ENCODE measurements at regions not wholly inside any gene's neighbourhood (a gene's known extent, or its start where the extent isn't known, plus 50 kb on each side); places are given as distances from the start of the nearest gene placed in this dataset.
"Not testable (repeated sequence)": the region's sequence is repeated elsewhere in the genome, so short reads cannot be mapped to it uniquely, and the experiment has no call there.

DNA sequence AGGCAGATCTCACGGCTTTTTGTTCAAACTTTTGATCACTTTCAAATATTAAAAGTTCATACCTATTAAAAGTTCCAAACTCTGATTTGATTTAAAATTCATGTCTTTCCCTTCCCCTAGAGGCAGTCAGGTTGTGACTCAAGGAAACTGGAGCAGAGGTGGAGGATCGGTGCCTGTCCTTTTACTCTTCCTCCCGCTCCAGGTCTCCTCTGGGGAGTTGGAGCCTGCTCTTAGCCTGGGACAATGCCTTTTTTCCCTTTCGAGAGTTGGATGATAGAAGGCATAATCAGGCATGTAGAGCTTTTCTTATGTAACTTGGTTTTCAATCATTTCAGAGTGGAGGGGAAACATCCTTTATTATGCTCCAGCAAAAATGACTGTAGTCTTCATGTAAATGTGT is 1706.1 kb upstream of the CELF4 start:
- H3K4me1 ChIP-seq: no peaks in the 10 kb centered on the region; the same call in 1 of the 2 replicates
- no peaks in the 10 kb centered on the region for H3K9me3 ChIP-seq
- H3K4me3 ChIP-seq: no peak overlapping the region
- in situ Hi-C loops (cut with MboI; ENCODE audit: low sequenced_read_pairs): no loop called here
- no peaks in the 10 kb centered on the region for H3K27me3 ChIP-seq (ENCODE audit: low read depth)
- H3K36me3 ChIP-seq (replicated peaks): no peaks in the 10 kb centered on the region
- peak; percentile 11 to 14 for DNase-seq (ENCODE audit: low spot score in 2 of 2)

DNA sequence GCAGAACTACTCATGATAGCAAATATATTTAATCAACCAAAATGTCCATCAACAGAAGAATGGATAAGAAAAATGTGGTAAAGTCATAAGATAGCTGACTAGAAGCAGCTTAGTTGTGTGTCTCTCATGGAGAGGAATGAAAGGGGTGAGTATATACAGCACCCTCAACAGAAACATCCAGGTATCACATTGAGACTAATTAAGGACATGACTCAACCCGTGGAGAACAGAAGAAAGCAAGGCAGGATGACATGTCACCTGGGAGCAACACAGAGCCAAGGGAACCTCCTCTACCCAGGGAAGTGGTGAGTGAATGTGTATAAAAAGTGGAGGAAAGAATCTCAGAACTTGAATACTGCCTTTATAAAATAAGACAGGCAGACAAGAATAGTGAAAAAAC is 1695.0 kb upstream of the CELF4 start:
- Histone ChIP-seq H3K4me3 (no peak overlapping the region), H3K4me1 (peaks cover 3% of the 10 kb centered on the region; the same call in 1 of the 2 replicates), H3K36me3 (replicated peaks) (no peaks in the 10 kb centered on the region), H3K9me3 (no peaks in the 10 kb centered on the region), H3K27me3 (ENCODE audit: low read depth) (no peaks in the 10 kb centered on the region)
- DNase-seq (ENCODE audit: low spot score in 2 of 2): no peak
- in situ Hi-C loops (cut with MboI; ENCODE audit: low sequenced_read_pairs): no loop called here

DNA sequence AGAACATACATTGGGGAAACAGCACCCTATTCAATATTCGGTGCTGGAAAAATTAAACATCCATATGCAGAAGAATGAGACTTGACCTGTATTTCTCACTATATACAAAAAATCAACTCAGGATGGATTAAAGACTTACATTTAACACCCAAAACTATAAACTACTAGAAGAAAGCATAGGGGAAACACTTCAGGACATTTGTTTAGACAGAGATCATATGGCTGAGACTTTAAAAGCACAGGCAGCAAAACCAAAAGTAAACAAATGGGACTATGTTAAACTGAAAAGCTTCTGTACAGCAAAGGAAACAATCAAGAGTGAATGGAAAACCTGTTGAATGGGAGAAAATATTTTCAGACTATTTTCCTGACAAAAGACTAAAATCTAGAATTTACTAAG is 1694.1 kb upstream of the CELF4 start:
- H3K27me3 ChIP-seq (ENCODE audit: low read depth): no peaks in the 10 kb centered on the region
- H3K9me3 ChIP-seq: no peaks in the 10 kb centered on the region
- in situ Hi-C loops (cut with MboI; ENCODE audit: low sequenced_read_pairs): no loop called here
- no peaks in the 10 kb centered on the region for H3K36me3 ChIP-seq (replicated peaks)
- no peak for DNase-seq (ENCODE audit: low spot score in 2 of 2)
- H3K4me1 ChIP-seq: peaks cover 3% of the 10 kb centered on the region; the same call in 1 of the 2 replicates
- no peak overlapping the region for H3K4me3 ChIP-seq

DNA sequence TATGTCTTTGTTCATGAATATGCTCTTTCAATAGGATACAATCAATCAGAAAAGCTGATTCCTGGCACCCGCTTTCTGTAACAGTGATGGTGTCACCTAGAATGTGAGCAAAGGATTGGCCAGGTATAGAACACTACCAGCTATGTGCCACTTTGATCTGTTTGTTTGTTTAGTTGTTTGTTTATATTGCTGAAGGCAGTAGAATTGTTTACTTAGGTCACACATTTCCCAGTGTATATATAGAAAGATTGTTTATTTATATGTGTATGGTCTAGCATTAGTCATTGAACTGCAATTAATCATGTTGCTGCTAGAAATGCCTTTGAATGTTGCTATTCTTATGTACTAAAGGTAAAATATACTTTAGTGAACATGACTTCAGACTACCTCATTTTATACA is 1678.6 kb upstream of the CELF4 start:
- Histone ChIP-seq H3K27me3 (ENCODE audit: low read depth) (no peaks in the 10 kb centered on the region), H3K4me3 (no peak overlapping the region), H3K9me3 (no peaks in the 10 kb centered on the region), H3K36me3 (replicated peaks) (no peaks in the 10 kb centered on the region), H3K4me1 (peaks cover 8% of the 10 kb centered on the region)
- no peak for DNase-seq (ENCODE audit: low spot score in 2 of 2)
- in situ Hi-C loops (cut with MboI; ENCODE audit: low sequenced_read_pairs): no loop called here

DNA sequence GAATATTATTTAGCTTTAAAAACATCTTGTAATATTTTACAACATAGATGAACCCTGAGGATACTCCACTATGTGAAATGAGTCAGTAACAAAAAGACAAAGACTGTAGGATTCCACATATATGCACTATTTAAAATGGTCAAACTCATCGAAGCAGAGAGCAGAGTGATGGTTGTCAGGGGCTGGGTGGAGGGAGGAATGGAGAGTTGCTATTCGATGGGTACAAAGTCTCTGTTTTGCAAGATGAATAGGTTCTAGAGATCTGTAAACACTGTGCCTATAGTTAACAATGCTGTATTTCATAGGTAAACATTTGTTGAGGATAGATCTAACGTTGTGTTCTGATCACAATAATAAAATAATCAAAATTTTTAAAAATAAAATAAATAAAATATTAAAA is 1675.9 kb upstream of the CELF4 start:
- no peak overlapping the region for H3K4me3 ChIP-seq
- H3K36me3 ChIP-seq (replicated peaks): no peaks in the 10 kb centered on the region
- in situ Hi-C loops (cut with MboI; ENCODE audit: low sequenced_read_pairs): no loop called here
- no peaks in the 10 kb centered on the region for H3K27me3 ChIP-seq (ENCODE audit: low read depth)
- no peak for DNase-seq (ENCODE audit: low spot score in 2 of 2)
- no peaks in the 10 kb centered on the region for H3K9me3 ChIP-seq
- H3K4me1 ChIP-seq: peaks cover 8% of the 10 kb centered on the region

DNA sequence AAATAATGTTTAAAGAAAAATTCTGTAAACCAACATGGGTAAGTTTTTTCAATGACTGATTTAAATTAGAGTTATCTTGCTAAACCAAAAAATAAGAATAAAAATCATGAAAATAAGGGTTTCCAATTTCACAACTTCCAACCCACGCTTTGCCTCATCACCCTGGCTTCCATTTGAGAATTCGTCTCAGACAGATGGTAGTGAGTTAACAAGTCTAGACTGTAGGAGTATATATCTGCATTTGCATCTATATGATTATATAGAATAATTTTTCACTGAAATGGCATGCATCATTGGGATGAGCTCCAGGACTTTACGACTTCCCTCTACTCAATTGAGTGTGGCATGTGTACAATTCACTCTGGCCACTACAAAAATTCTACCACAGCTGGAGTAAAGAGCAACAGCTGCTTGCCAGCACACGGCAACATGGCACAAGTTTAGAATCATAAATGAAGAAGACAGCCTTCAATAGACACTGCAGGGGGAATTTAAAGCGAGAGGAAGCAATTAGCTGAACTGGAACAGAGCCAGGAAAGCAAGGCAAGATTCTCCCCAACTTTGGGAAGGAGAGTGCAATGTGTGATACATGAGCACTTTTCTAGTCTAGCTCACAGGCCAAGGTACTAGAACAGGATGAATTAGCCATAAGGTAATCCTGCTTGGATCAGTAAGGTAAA is 1673.5 kb upstream of the CELF4 start:
- no peaks in the 10 kb centered on the region for H3K27me3 ChIP-seq (ENCODE audit: low read depth)
- in situ Hi-C loops (cut with MboI; ENCODE audit: low sequenced_read_pairs): no loop called here
- H3K9me3 ChIP-seq: no peaks in the 10 kb centered on the region
- DNase-seq (ENCODE audit: low spot score in 2 of 2): no peak
- no peak overlapping the region for H3K4me3 ChIP-seq
- H3K36me3 ChIP-seq (replicated peaks): no peaks in the 10 kb centered on the region
- peaks cover 8% of the 10 kb centered on the region for H3K4me1 ChIP-seq

DNA sequence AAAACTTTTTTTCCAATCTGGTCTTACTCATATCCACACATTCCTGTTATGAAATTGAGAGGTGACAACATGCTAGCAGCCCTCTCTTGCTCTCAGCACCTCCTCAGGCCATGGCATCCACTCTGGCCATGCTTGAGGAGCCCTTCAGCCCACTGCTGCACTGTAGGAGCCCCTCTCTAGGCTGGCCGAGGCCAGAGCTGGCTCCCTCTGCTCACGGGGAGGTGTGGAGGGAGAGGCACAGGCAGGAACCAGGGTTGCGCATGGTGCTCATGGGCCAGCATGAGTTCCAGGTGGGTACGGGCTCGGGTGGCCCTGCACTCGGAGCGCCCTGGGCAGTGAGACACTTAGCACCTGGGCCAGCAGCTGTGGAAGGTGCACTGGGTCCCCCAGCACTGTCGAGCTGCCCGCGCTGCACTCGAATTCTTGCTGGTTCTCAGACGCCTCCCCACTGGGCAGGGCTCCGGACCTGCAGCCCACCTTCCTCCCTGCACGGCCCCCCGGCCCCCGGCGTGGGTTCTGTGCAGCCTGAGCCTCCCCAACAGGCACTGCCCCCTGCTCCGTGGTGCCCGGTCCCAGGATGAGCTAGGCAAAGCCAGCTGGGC is 1669.6 kb upstream of the CELF4 start:
- no peaks in the 10 kb centered on the region for H3K27me3 ChIP-seq (ENCODE audit: low read depth)
- peaks cover 1% of the 10 kb centered on the region for H3K4me1 ChIP-seq
- no peak overlapping the region for H3K4me3 ChIP-seq
- no peaks in the 10 kb centered on the region for H3K9me3 ChIP-seq
- no peak for DNase-seq (ENCODE audit: low spot score in 2 of 2)
- in situ Hi-C loops (cut with MboI; ENCODE audit: low sequenced_read_pairs): no loop called here
- H3K36me3 ChIP-seq (replicated peaks): no peaks in the 10 kb centered on the region

DNA sequence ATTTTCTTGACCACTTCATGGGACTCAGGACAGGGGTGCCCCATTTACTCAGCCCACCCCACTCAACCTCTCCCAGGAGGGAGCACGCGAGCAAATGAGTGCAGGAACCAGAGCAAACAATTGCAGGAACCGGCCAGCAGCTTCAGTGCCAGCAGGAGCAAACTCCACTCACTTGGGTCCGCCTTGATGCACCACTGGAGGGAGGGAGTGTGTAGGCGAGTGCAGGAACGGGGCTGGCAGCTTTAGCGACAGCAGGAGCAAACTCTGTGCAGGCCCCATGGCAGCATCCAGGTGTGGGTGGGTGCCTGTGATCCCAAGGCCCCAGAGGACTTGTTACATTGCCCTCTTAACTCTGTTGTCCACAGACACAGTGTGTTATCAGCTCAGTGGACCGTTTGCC is 1667.3 kb upstream of the CELF4 start:
- no peak overlapping the region for H3K4me3 ChIP-seq
- H3K36me3 ChIP-seq (replicated peaks): no peaks in the 10 kb centered on the region
- no peaks in the 10 kb centered on the region for H3K9me3 ChIP-seq
- in situ Hi-C loops (cut with MboI; ENCODE audit: low sequenced_read_pairs): no loop called here
- no peaks in the 10 kb centered on the region; the same call in none of the 2 replicates for H3K4me1 ChIP-seq
- no peaks in the 10 kb centered on the region for H3K27me3 ChIP-seq (ENCODE audit: low read depth)
- no peak for DNase-seq (ENCODE audit: low spot score in 2 of 2)

DNA sequence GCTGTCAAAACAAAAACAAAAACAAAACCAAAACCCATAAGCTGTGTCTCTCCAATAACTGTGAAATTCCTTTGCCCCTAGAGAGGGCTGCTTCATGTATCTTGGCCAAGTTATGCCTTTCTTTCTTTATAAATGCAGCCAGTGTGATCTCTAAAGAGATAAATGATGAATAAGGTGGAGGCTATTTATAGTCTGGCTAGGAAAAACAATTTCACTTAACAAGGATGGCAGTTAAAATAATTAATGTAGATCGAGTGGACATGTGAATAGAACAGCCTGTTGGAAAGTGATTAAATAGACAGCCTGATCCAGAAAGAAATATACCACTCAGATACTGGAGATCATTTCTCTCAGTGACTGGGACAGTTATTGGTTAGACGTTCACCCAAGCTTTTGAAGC is 1666.9 kb upstream of the CELF4 start:
- in situ Hi-C loops (cut with MboI; ENCODE audit: low sequenced_read_pairs): no loop called here
- DNase-seq (ENCODE audit: low spot score in 2 of 2): no peak
- no peaks in the 10 kb centered on the region for H3K36me3 ChIP-seq (replicated peaks)
- no peaks in the 10 kb centered on the region; the same call in 1 of the 2 replicates for H3K9me3 ChIP-seq
- H3K4me1 ChIP-seq: no peaks in the 10 kb centered on the region; the same call in none of the 2 replicates
- H3K27me3 ChIP-seq (ENCODE audit: low read depth): no peaks in the 10 kb centered on the region
- no peak overlapping the region for H3K4me3 ChIP-seq

DNA sequence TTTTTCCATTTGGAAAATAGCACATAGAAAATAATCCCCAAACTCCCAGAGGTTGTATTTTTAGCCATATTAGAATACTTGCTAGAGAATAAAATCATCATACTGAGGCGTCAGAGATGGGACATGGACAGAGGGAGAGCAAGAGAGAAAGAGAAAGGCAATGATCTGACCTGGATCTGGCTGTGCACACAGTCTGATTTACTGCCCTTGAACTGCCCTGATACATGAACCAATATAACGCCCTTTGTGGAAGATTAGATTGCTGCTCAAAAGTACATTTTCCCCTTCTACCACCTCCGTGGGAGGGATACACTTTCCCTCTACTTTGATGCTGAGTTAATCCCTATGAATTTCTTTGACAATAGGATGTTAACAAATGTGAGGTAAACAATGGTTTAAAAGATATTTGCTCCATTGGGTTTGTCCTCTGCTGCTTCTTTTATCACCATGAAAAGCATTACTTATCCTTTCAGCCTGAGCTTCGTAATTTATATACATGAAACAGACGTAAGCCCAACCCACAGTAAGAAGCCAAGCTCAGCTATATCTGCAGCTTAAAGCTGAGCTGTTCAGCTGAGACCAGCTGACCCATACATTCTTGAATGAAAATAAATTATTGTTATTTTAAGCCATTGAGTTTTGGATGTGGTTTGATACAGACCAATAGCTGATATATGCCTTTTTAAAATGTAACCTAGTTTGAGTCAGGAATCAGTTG is 1664.6 kb upstream of the CELF4 start:
- Histone ChIP-seq H3K4me3 (no peak overlapping the region), H3K36me3 (replicated peaks) (no peaks in the 10 kb centered on the region), H3K27me3 (ENCODE audit: low read depth) (no peaks in the 10 kb centered on the region), H3K9me3 (no peaks in the 10 kb centered on the region; the same call in 1 of the 2 replicates), H3K4me1 (peaks cover 2% of the 10 kb centered on the region)
- in situ Hi-C loops (cut with MboI; ENCODE audit: low sequenced_read_pairs): no loop called here
- peak in 1 of 2 experiments; percentile 69 for DNase-seq (ENCODE audit: low spot score in 2 of 2)

DNA sequence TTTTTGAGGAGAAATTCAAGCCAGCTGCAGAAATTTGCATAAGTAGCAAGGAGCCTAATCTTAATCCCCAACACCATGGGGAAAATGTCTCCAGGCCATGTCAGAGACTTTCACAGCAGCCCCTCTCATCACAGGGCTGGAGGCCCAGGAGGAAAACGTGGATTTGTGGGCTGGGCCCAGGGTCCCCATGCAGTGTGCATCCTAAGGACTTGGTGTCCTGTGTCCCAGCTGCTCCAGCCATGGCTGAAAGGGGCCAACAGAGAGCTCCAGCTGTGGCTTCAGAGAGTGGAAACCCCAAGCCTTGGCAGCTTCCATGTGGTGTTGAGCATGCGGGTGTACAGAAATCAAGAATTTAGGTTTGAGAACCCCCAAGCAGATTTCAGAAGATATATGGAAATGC is 1662.2 kb upstream of the CELF4 start:
- H3K4me1 ChIP-seq: peaks cover 12% of the 10 kb centered on the region
- H3K9me3 ChIP-seq; DNase-seq (ENCODE audit: low spot score in 2 of 2); in situ Hi-C loops (cut with MboI; ENCODE audit: low sequenced_read_pairs); H3K36me3 ChIP-seq (replicated peaks); H3K4me3 ChIP-seq; H3K27me3 ChIP-seq (ENCODE audit: low read depth): not testable (repeated sequence)

DNA sequence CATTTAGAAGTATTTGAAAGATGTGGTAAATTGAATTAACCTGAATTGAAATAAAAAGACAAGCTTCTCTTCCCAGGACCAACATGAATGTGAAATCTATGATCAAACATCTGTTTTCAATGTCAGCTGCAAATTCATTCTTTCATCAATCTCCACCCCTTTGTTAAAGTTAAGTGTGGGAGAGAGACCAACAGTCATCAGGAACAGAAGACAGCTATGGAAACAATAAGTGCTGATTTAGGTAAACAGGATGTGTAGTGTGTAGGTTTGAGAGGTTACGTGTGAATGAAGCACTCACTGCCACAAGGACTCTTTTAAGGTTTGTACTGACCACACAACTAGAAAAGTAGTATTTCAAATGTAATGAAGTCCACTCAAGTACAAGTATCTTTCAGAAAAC is 1659.8 kb upstream of the CELF4 start:
- no peaks in the 10 kb centered on the region for H3K36me3 ChIP-seq (replicated peaks)
- in situ Hi-C loops (cut with MboI; ENCODE audit: low sequenced_read_pairs): no loop called here
- H3K4me1 ChIP-seq: peaks cover 22% of the 10 kb centered on the region
- no peaks in the 10 kb centered on the region for H3K27me3 ChIP-seq (ENCODE audit: low read depth)
- no peak for DNase-seq (ENCODE audit: low spot score in 2 of 2)
- H3K9me3 ChIP-seq: no peaks in the 10 kb centered on the region; the same call in 1 of the 2 replicates
- H3K4me3 ChIP-seq: no peak overlapping the region

DNA sequence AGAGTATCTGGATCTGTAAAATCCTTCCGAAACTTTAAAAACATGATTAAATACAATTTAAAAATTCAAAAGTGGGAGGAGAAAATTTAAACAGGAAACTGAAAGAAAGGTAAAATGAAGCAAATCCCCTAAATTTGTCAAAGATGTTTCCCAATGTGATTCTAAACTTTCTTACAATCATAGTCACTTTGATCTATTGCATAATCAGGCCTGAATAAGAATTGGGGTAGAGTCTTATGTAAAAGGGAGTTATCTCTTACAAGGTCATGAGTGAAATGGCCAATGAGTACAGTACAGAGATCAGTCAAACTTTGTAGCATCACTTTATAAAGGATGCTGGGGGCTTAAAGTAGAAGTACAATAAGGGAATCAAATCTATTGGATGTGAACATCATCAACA is 1657.7 kb upstream of the CELF4 start:
- DNase-seq (ENCODE audit: low spot score in 2 of 2): no peak
- no peak overlapping the region for H3K4me3 ChIP-seq
- in situ Hi-C loops (cut with MboI; ENCODE audit: low sequenced_read_pairs): no loop called here
- no peaks in the 10 kb centered on the region for H3K27me3 ChIP-seq (ENCODE audit: low read depth)
- H3K36me3 ChIP-seq (replicated peaks): no peaks in the 10 kb centered on the region
- no peaks in the 10 kb centered on the region; the same call in 1 of the 2 replicates for H3K9me3 ChIP-seq
- peaks cover 22% of the 10 kb centered on the region for H3K4me1 ChIP-seq

DNA sequence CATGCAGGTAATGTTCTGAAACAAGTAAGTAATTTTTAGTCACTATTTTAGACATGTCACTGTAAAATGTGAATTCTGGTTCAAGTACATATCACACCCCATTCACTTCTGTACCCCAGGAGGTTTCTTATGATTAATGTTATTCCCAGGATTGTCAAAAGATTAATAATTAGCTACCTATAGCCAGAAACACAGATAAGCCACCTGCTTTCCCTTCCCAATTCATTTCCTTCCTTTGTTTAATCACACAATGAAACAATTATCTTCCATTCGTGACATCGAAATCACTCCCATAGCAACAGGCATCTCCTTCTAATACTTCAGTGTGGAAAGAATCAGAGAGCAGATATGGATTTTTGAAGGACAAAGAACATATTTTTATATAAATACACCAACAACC is 1650.3 kb upstream of the CELF4 start:
- no peaks in the 10 kb centered on the region for H3K9me3 ChIP-seq
- no peaks in the 10 kb centered on the region; the same call in 1 of the 2 replicates for H3K4me1 ChIP-seq
- no peak overlapping the region for H3K4me3 ChIP-seq
- no peaks in the 10 kb centered on the region for H3K36me3 ChIP-seq (replicated peaks)
- in situ Hi-C loops (cut with MboI; ENCODE audit: low sequenced_read_pairs): no loop called here
- H3K27me3 ChIP-seq (ENCODE audit: low read depth): no peaks in the 10 kb centered on the region
- DNase-seq (ENCODE audit: low spot score in 2 of 2): no peak
